Retina (tissue), 1 donor: ENCODE measurements at regions not wholly inside any gene's neighbourhood (a gene's known extent, or its start where the extent isn't known, plus 50 kb on each side); places are given as distances from the start of the nearest gene placed in this dataset.
"Not testable (repeated sequence)": the region's sequence is repeated elsewhere in the genome, so short reads cannot be mapped to it uniquely, and the experiment has no call there.

ENCODE experiments used
- DNase-seq: peaks from one replicate; pipeline ENCODE4 v3.0.0-alpha.2; 2016

- no peak for DNase-seq
Measured at GRCh38 chr15:94847325-94847724, 616.0 kb downstream of the MCTP2 start.

- DNase-seq = no peak
Measured at GRCh38 chr15:94848054-94848453, 616.7 kb downstream of the MCTP2 start.

GRCh38 chr15:94855018-94855408 is 623.7 kb downstream of the MCTP2 start:
- DNase-seq = no peak

- DNase-seq = no peak
Measured at GRCh38 chr15:94855409-94856266, 624.3 kb downstream of the MCTP2 start.

- no peak for DNase-seq
Measured at GRCh38 chr15:94856267-94856854, 625.0 kb downstream of the MCTP2 start.

- no peak for DNase-seq
Measured at GRCh38 chr15:94857466-94857865, 626.1 kb downstream of the MCTP2 start.

DNA sequence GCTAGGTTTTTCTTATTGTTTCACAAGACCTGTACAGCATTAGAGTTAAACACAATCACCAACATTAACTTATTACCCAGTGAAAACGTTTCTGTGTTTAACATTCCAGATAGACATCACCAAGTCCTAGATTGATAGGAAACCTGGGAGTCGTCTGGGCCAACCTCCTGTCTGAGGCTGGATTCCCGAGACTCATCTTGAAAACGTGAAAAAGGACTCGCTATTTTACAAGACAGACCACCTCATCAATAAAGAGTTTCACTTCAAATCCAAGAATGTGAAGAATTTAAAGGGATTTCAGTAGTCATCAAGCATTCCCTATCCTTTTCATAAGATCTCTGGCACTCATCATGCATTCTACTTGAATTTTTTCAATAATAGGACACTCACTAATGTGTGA is 626.6 kb downstream of the MCTP2 start:
- DNase-seq = no peak

DNA sequence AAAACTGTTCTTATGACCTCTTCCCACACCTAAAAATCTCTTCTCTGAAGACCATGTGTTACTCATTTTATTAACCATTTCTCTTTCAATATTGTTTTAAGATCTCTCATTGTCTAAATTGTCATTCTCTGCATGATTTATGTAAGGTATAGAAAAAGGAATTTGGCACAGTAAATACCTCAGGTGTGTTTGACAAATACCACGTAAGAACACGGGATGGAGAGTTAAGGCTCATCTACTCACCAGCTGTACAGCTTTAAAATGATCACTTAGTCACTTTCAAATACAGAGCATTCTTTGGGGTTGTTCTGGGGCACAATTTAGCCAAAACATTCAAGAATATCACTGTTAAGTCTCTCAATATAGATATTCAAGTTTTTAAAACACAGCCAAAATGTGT is 627.1 kb downstream of the MCTP2 start:
- DNase-seq = no peak

- no peak for DNase-seq
Measured at GRCh38 chr15:94858920-94859319, 627.6 kb downstream of the MCTP2 start.

- no peak for DNase-seq
Measured at GRCh38 chr15:94864600-94864999, 633.2 kb downstream of the MCTP2 start.

DNA sequence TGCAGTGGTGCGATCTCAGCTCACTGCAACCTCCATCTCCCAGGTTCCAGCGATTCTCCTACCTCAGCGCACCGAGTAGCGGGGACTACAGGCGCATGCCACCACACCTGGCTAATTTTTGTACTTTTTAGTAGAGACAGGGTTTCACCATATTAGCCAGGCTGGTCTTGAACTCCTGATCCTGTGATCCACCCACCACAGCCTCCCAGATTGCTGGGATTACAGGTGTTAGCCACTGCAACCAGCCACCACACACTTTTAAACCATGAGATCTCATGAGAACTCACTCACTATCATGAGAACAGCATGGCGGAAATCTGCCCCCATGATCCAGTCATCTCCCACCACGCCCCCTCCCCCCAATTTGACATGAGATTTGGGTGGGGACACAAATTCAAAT is 636.9 kb downstream of the MCTP2 start:
- not testable (repeated sequence) for DNase-seq

DNA sequence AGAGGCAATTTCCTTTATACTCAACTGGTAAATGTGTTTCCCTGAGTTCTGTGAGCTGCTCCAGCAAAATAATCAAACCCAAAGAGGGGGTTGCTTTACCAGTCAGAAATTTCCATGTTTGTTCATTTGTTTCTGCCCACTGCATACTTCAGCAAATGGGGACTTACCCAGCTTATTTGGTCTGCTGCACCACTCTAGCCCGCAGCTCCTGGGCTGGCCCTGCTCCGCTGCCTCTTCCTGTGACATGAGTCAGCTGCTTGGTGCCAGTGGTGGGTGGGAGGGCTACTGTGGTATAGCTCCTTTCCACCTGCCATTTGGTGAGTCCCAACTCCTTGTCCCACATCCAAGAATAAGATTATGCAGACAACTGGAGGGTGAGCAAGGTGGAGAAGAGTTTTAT is 644.2 kb downstream of the MCTP2 start:
- DNase-seq = no peak

DNA sequence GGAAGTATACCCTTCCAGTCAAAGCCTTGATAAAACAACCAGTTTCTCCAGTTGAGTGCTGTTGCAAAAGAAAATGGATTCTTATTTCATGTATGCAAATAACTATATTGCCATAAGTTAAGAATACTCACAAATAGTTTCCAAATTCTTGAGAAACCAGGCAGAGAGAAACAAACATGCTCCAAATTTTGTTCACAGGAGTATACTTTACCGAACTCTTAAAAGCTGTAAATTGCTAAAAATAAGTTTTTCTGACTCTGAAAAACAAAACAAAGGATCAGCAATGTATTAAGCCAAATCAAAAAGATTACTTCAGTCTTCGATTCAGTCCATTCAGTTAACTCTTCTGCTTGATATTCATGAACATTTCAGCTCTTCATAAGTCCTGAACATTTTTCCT is 646.5 kb downstream of the MCTP2 start:
- DNase-seq = no peak

- no peak for DNase-seq
Measured at GRCh38 chr15:94882071-94882712, 650.8 kb downstream of the MCTP2 start.

GRCh38 chr15:94887391-94887790 is 656.0 kb downstream of the MCTP2 start:
- no peak for DNase-seq

DNA sequence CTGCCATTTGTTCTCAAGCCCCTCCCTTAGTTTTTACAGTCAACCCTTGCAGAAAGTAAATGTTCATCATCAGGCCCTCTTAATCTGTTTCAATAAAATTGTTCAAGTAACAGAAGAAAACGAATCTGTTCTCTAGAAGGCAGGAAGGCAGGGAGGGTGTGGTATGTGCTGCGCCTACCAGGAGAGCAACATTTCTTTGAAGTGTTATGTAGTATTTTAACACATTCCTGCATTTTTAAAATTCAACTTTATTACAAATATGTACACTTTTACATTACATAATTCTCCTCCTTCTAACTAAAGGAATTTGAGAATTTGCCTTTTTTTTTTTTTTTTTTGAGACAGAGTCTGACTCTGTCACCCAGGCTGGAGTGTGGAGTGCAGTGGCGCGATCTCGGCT is 657.8 kb downstream of the MCTP2 start:
- DNase-seq = no peak

GRCh38 chr15:94893091-94893490 is 661.7 kb downstream of the MCTP2 start:
- no peak for DNase-seq

GRCh38 chr15:94894056-94894455 is 662.7 kb downstream of the MCTP2 start:
- no peak for DNase-seq

- DNase-seq = no peak
Measured at GRCh38 chr15:94909510-94909909, 678.1 kb downstream of the MCTP2 start.

DNA sequence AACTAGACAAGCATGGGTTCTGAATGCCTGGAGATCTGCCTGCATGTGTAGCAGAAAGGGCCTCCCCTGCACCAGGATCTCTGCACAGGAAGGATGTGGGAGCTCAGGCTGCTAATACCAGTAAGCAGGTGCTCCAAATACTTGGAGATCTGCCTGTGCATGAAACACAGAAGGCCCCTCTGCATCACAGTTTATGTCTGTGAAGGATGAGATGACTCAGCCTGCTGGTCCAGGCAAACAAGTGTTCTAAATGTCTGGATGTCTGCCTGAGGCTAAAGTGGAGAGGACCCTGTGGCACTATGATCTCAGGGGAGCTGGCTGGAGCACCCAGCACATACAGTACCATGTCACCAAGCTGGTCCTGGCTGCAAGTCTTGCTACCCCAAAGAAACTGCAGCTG is 678.8 kb downstream of the MCTP2 start:
- no peak for DNase-seq

- DNase-seq = no peak
Measured at GRCh38 chr15:94912760-94913159, 681.4 kb downstream of the MCTP2 start.

DNA sequence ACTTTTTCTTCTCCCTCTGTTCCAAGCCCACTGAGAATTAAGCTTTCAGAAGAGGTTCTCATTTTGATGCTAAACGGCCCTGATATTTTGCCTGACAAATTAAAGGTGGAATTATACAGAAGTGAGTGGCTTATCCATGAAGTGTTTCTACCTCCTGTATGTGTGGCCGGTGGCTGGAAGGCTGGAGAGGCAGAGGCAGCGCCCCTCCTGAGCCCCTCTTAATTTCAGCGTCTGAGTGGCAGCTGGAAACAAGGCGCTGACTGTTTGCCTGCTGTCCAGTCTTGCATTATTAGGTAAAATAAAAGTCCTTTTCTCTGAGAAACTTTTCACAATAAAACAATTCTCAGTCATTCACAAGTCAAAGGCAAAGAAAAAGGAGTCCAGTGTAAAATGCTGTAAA is 685.7 kb downstream of the MCTP2 start:
- no peak for DNase-seq

DNA sequence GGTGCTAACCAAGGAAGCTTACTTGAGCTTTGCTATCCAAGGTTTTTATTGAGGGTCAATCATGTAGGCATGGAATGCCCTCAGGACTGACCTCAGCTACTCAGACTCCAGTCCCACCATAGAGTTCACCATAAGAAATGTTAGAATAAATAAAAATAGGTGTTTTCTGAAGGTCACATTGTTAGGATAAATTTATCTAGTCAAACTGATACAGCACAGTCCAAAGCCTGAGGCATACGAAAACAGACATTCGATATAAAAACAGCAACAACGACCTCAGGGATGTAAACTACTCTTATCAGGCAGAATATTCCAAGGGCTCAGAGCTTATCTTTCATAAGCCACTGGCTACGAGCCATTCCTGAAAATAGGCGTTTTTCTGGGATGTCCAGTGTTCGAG is 690.6 kb downstream of the MCTP2 start:
- no peak for DNase-seq

- no peak for DNase-seq
Measured at GRCh38 chr15:94924057-94924456, 692.7 kb downstream of the MCTP2 start.
